HG02981 (cell line): ENCODE measurements at regions not wholly inside any gene's neighbourhood (a gene's known extent, or its start where the extent isn't known, plus 50 kb on each side); places are given as distances from the start of the nearest gene placed in this dataset.

Experiments used
- ATAC-seq: cut with Tn5 transposase; IDR thresholded peaks from one replicate; pipeline ENCODE4 v1.9.1; 2021; ENCODE audit warnings: mild to moderate bottlenecking, moderate library complexity; ENCODE audit not compliant: unreplicated experiment

GRCh38 chr5:165906871-165907270 lies 2384.6 kb upstream of the WWC1 start:
- ATAC-seq: no peak

- ATAC-seq: no peak
Measured at GRCh38 chr5:165913059-165913458, 2378.4 kb upstream of the WWC1 start.

- no peak for ATAC-seq
Measured at GRCh38 chr5:165914456-165914855, 2377.0 kb upstream of the WWC1 start.

GRCh38 chr5:165919196-165919595 lies 2372.2 kb upstream of the WWC1 start:
- ATAC-seq: no peak

GRCh38 chr5:165920655-165921054 lies 2370.8 kb upstream of the WWC1 start:
- ATAC-seq: no peak

- ATAC-seq: no peak
Measured at GRCh38 chr5:165928971-165929370, 2362.5 kb upstream of the WWC1 start.

- no peak for ATAC-seq
Measured at GRCh38 chr5:165940541-165940940, 2350.9 kb upstream of the WWC1 start.

- no peak for ATAC-seq
Measured at GRCh38 chr5:165956854-165957253, 2334.6 kb upstream of the WWC1 start.

GRCh38 chr5:165981671-165982070 lies 2309.8 kb upstream of the WWC1 start:
- no peak for ATAC-seq

GRCh38 chr5:165996201-165996875 lies 2295.1 kb upstream of the WWC1 start:
- no peak for ATAC-seq

GRCh38 chr5:165999693-166000320 lies 2291.6 kb upstream of the WWC1 start:
- no peak for ATAC-seq

GRCh38 chr5:166004006-166004405 lies 2287.4 kb upstream of the WWC1 start:
- no peak for ATAC-seq

- no peak for ATAC-seq
Measured at GRCh38 chr5:166013415-166013814, 2278.0 kb upstream of the WWC1 start.

GRCh38 chr5:166014256-166014655 lies 2277.2 kb upstream of the WWC1 start:
- no peak for ATAC-seq

GRCh38 chr5:166018716-166019115 lies 2272.7 kb upstream of the WWC1 start:
- no peak for ATAC-seq

GRCh38 chr5:166022065-166022464 lies 2269.4 kb upstream of the WWC1 start:
- ATAC-seq: no peak

- ATAC-seq: no peak
Measured at GRCh38 chr5:166024970-166025369, 2266.5 kb upstream of the WWC1 start.

GRCh38 chr5:166027582-166027981 lies 2263.9 kb upstream of the WWC1 start:
- ATAC-seq: no peak

GRCh38 chr5:166031926-166032325 lies 2259.5 kb upstream of the WWC1 start:
- no peak for ATAC-seq

GRCh38 chr5:166032601-166033000 lies 2258.8 kb upstream of the WWC1 start:
- ATAC-seq: no peak

GRCh38 chr5:166045961-166046360 lies 2245.5 kb upstream of the WWC1 start:
- no peak for ATAC-seq

- ATAC-seq: no peak
Measured at GRCh38 chr5:166046956-166047355, 2244.5 kb upstream of the WWC1 start.

- no peak for ATAC-seq
Measured at GRCh38 chr5:166050531-166050930, 2240.9 kb upstream of the WWC1 start.
